Endothelial cell of umbilical vein (primary cell): ENCODE measurements at regions not wholly inside any gene's neighbourhood (a gene's known extent, or its start where the extent isn't known, plus 50 kb on each side); places are given as distances from the start of the nearest gene placed in this dataset.

Experiments
- BruUV-seq: library from RNA; stranded (reverse); fragments of 400-500 nt; replicated peaks from 2 replicates; lab custom pipeline; 2021; lab: Mats Ljungman, UMichigan
- CTCF ChIA-PET: fragments of 300-600, 350-600 bp; sonication (Branson Sonifier 250); formaldehyde crosslinking; loops from one replicate; lab custom pipeline; 2021; ENCODE audit warnings: antibody characterized with exemption, inconsistent platforms; lab: Charles Lee
- POLR2A ChIA-PET: fragments of 300-600, 350-600 bp; sonication (Branson Sonifier 250); formaldehyde crosslinking; loops from one replicate; lab custom pipeline; 2021; ENCODE audit warnings: antibody characterized with exemption, inconsistent platforms; lab: Charles Lee
- DNase-seq: peaks from one replicate; pipeline ENCODE4 v3.0.0-alpha.2; 2011; ENCODE audit warnings: low read depth, low spot score
- FAIRE-seq: peaks from 2 replicates; lab custom pipeline; 2011; peaks lifted over from hg19 to GRCh38; lab: Jason Lieb, UNC
- H2AFZ ChIP-seq: 2 replicates; pipeline ENCODE4 v1.6.0; 2012; ENCODE audit warnings: low read depth, low read length, control low read depth, inconsistent platforms
- H3K27ac ChIP-seq: 2 replicates; pipeline ENCODE4 v1.5.1; 2011; ENCODE audit warnings: low read depth, mild to moderate bottlenecking, control low read depth, low read length, moderate library complexity; ENCODE audit not compliant: insufficient read depth
- H3K27me3 ChIP-seq, 2 experiments: 2 replicates each; pipeline versions ENCODE4 v1.6.0 to v1.6.1; 2011; ENCODE audit warnings: low read length in 2 of 2, mixed read lengths in 1 of 2; ENCODE audit not compliant: control insufficient read depth in 2 of 2, insufficient read depth in 2 of 2
- H3K36me3 ChIP-seq, 2 experiments: 2 replicates in 1 of 2; 3 replicates in 1 of 2; pipeline ENCODE4 v1.5.1; 2011; ENCODE audit warnings: low read length in 2 of 2, mild to moderate bottlenecking in 1 of 2, moderate library complexity in 1 of 2; ENCODE audit not compliant: control insufficient read depth in 2 of 2, insufficient read depth in 2 of 2; ENCODE audit errors: extremely low read depth in 1 of 2
- H3K4me1 ChIP-seq: 3 replicates; pipeline ENCODE4 v1.5.1; 2011; ENCODE audit warnings: mild to moderate bottlenecking, low read length; ENCODE audit not compliant: control insufficient read depth, insufficient read depth; ENCODE audit errors: extremely low read depth
- H3K4me2 ChIP-seq: 2 replicates; pipeline ENCODE4 v1.6.1; 2011; ENCODE audit warnings: low read length, control low read depth, mixed read lengths; ENCODE audit not compliant: insufficient read depth
- H3K4me3 ChIP-seq, 3 experiments: fragments of 200-600 bp in 1 of 3; sonication (generic), shearing (Covaris generic) in 1 of 3; replicated peaks in 1 of 3; 2 replicates each; pipeline ENCODE4 v1.5.1; 2011 to 2016; ENCODE audit warnings: control low read depth in 3 of 3, low read length in 3 of 3, mild to moderate bottlenecking in 2 of 3, inconsistent platforms in 1 of 3, low read depth in 1 of 3, moderate library complexity in 1 of 3; ENCODE audit not compliant: insufficient read depth in 1 of 3
- H3K79me2 ChIP-seq: 2 replicates; pipeline ENCODE4 v1.6.0; 2012; ENCODE audit warnings: low read length, inconsistent platforms; ENCODE audit not compliant: control insufficient read depth, insufficient read depth
- H3K9ac ChIP-seq: replicated peaks from 2 replicates; pipeline ENCODE3; 2011; ENCODE audit warnings: low read length, control low read depth; ENCODE audit not compliant: insufficient read depth; ENCODE audit errors: extremely low read depth
- H3K9me1 ChIP-seq: replicated peaks from 3 replicates; pipeline ENCODE4 v1.6.0; 2011; ENCODE audit warnings: mild to moderate bottlenecking, low read length; ENCODE audit not compliant: control insufficient read depth, insufficient read depth; ENCODE audit errors: extremely low read depth
- H3K9me3 ChIP-seq: replicated peaks from 2 replicates; pipeline ENCODE4 v1.5.1; 2012; ENCODE audit warnings: low read length, inconsistent platforms; ENCODE audit not compliant: control insufficient read depth, insufficient read depth
- H4K20me1 ChIP-seq: replicated peaks from 2 replicates; pipeline ENCODE3; 2011; ENCODE audit warnings: mild to moderate bottlenecking, low read length; ENCODE audit not compliant: control insufficient read depth, insufficient read depth; ENCODE audit errors: extremely low read depth
- EZH2 ChIP-seq: IDR thresholded peaks from 2 replicates; pipeline ENCODE4 v1.6.1; 2012; ENCODE audit warnings: borderline replicate concordance, low read depth, mild to moderate bottlenecking, moderate library complexity, low read length, inconsistent platforms; ENCODE audit not compliant: severe bottlenecking
- POLR2A ChIP-seq: IDR thresholded peaks from 2 replicates; pipeline ENCODE4 v1.6.1; 2012; ENCODE audit warnings: low read depth, mild to moderate bottlenecking, control low read depth, low read length
- dilution Hi-C: fragments of 300-500 bp; cut with MboI; formaldehyde crosslinking; loops from one replicate; pipeline ENCODE4 v1.15.0; 2019; ENCODE audit warnings: low sequenced_read_pairs; ENCODE audit not compliant: extremely low pct_ligation_motif_present
- intact Hi-C: fragments of 100-400 bp; cut with micrococcal nuclease; formaldehyde crosslinking; loops from one replicate; pipeline ENCODE4 v1.10.0; 2022
- TF ChIP-seq, protein P1 (sequence below): IDR thresholded peaks from 2 replicates; pipeline ENCODE4 v1.6.1; 2011; ENCODE audit not compliant: insufficient read depth, insufficient read length
- TF ChIP-seq, protein P2 (sequence below), 2 donors: IDR thresholded peaks; 1 replicate in 1 of 2; 2 replicates in 1 of 2; pipeline ENCODE4 v1.5.1; 2011; ENCODE audit warnings: low read length in 2 of 2, mild to moderate bottlenecking in 2 of 2, moderate library complexity in 2 of 2, control low read depth in 1 of 2, inconsistent platforms in 1 of 2, low read depth in 1 of 2; ENCODE audit not compliant: insufficient read depth in 1 of 2; ENCODE audit errors: extremely low read depth in 1 of 2

- Histone ChIP-seq H3K4me3 (no peak overlapping the region), H3K9ac (no peak overlapping the region), H3K36me3 (no peaks in the 10 kb centered on the region), H3K27ac (no peak overlapping the region), H3K27me3 (no peaks in the 10 kb centered on the region), H3K4me1 (no peaks in the 10 kb centered on the region), H3K4me2 (no peak overlapping the region), H4K20me1 (no peaks in the 10 kb centered on the region), H3K9me1 (no peaks in the 10 kb centered on the region), H3K79me2 (no peaks in the 10 kb centered on the region), H2AFZ (no peak overlapping the region), H3K9me3 (no peaks in the 10 kb centered on the region)
- dilution Hi-C loops (no loop called here), intact Hi-C loops (no loop called here)
- CTCF ChIA-PET = no interaction called here
- POLR2A ChIA-PET = no interaction called here
- no TSS peak for BruUV-seq
- FAIRE-seq (no peak), DNase-seq (no peak)
- no peak for TF ChIP-seq EZH2
- TF ChIP-seq POLR2A = no peak
- TF ChIP-seq, protein P1, sequence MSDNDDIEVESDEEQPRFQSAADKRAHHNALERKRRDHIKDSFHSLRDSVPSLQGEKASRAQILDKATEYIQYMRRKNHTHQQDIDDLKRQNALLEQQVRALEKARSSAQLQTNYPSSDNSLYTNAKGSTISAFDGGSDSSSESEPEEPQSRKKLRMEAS = no peak
These were observed 198.2 kb upstream of the FGGY start for GRCh38 chr1:59098655-59099054.

DNA sequence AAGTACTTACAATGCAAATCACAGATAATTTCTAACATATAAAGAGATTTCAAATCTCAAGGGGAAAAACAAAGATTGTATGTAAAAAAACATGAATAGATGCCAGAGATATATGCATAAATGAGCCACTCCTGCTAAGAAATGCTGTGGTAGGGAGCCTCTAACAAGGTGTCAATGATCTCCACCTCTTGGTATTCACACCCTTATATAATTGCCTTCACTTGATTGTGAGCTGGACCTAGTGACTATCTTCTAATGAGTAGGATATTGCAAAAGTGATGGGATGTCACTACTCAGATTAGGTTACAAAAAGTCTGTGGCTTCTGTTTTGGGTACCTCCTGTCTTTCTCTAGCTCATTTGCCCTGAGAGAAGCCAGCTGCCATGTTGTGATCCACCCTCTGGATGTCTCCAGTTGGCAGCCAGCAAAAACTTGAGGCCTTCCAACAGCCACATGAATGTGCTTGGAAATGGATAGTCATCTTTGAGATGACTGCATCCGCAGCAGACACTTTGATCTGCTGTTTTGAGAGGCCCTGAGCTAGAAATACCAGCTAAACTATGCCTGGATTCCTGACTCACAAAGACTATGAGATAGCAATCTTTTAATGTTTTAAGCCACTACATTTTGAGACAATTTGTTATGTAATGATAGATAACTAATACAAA is 196.1 kb upstream of the FGGY start:
- ChIA-PET CTCF (interaction anchor here (1.0 kb wide), 1 partner anchor 12 kb away, joined by 4 read pairs; no protein-coding TSS in a partner anchor), POLR2A (no interaction called here)
- TF ChIP-seq, protein P1 = no peak
- TF ChIP-seq EZH2 = no peak
- TF ChIP-seq, protein P2, sequence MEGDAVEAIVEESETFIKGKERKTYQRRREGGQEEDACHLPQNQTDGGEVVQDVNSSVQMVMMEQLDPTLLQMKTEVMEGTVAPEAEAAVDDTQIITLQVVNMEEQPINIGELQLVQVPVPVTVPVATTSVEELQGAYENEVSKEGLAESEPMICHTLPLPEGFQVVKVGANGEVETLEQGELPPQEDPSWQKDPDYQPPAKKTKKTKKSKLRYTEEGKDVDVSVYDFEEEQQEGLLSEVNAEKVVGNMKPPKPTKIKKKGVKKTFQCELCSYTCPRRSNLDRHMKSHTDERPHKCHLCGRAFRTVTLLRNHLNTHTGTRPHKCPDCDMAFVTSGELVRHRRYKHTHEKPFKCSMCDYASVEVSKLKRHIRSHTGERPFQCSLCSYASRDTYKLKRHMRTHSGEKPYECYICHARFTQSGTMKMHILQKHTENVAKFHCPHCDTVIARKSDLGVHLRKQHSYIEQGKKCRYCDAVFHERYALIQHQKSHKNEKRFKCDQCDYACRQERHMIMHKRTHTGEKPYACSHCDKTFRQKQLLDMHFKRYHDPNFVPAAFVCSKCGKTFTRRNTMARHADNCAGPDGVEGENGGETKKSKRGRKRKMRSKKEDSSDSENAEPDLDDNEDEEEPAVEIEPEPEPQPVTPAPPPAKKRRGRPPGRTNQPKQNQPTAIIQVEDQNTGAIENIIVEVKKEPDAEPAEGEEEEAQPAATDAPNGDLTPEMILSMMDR (IDR thresholded peaks at IDR 0.05; ENCODE audit: extremely low read depth in 1 of 2, insufficient read depth in 1 of 2, low read depth in 1 of 2, low read length in 2 of 2) = no peak
- H3K4me1 ChIP-seq = no peaks in the 10 kb centered on the region
- H3K9ac ChIP-seq = no peak overlapping the region
- H3K27ac ChIP-seq = no peak overlapping the region
- H4K20me1 ChIP-seq = no peaks in the 10 kb centered on the region
- no TSS peak for BruUV-seq
- DNase-seq = no peak
- H3K4me2 ChIP-seq = no peak overlapping the region
- FAIRE-seq = no peak
- no peak overlapping the region for H2AFZ ChIP-seq
- H3K27me3 ChIP-seq = no peaks in the 10 kb centered on the region
- dilution Hi-C loops = no loop called here
- H3K9me3 ChIP-seq = no peaks in the 10 kb centered on the region
- no peak overlapping the region for H3K4me3 ChIP-seq
- no peaks in the 10 kb centered on the region for H3K9me1 ChIP-seq
- intact Hi-C loops = no loop called here
- no peaks in the 10 kb centered on the region for H3K36me3 ChIP-seq
- H3K79me2 ChIP-seq = no peaks in the 10 kb centered on the region
